K562 (cell line): ENCODE measurements at regions not wholly inside any gene's neighbourhood (a gene's known extent, or its start where the extent isn't known, plus 50 kb on each side); places are given as distances from the start of the nearest gene placed in this dataset.

Experiments used
- CHD7 ChIP-seq: fragments of 200-600 bp; sonication (generic); IDR thresholded peaks from one replicate; pipeline ENCODE4 v1.6.1; 2012; ENCODE audit warnings: mild to moderate bottlenecking, low read depth, low read length, inconsistent platforms
- CLOCK ChIP-seq: fragments of 250-450 bp; sonication (Bioruptor Pico); IDR thresholded peaks from 2 replicates; pipeline ENCODE4 v1.4.0; 2020; ENCODE audit warnings: mild to moderate bottlenecking, moderate library complexity, borderline replicate concordance
- EP400 ChIP-seq: fragments of 450-650 bp; IDR thresholded peaks from 2 replicates; pipeline ENCODE4 v1.6.1; 2017; ENCODE audit warnings: antibody characterized with exemption, mild to moderate bottlenecking, moderate library complexity
- MCM3 ChIP-seq: fragments of 450-650 bp; IDR thresholded peaks from 2 replicates; pipeline ENCODE4 v1.6.1; 2016
- NCOA1 ChIP-seq: fragments of 450-650 bp; IDR thresholded peaks from 2 replicates; pipeline ENCODE4 v1.6.1; 2016; ENCODE audit warnings: low read depth
- ZNF354B ChIP-seq: fragments of 250-450 bp; sonication (Bioruptor Pico); IDR thresholded peaks from 2 replicates; pipeline ENCODE4 v1.4.0; 2020

DNA sequence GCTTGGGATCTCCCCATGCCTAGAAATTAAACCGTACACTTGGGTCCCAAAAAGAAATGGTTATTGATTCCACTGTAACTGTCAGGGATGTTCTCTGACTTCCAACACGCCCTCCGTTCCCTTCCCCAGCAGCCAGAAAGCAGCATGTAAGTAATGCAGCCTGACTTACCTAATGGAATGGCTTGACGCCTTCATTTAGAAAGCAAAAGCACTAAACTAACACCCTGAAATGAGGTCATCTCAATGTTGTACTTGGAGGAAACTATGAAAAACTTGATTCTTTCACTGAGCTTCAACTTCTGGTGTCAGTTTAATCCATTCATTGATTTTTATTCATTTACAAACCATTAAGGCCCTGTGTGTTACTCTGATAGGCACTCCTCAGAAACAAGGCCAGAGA, 110.8 kb upstream of the NOCT start (continued):
- TF ChIP-seq CHD7 (no peak), EP400 (no peak), NCOA1 (no peak), CLOCK (CRISPR knock-in tag) (no peak), MCM3 (no peak), ZNF354B (CRISPR knock-in tag) (no peak)
- TF ChIP-seq, all 486 proteins: peak for 0
